Endothelial cell (in vitro differentiated cells): ENCODE measurements at regions not wholly inside any gene's neighbourhood (a gene's known extent, or its start where the extent isn't known, plus 50 kb on each side); places are given as distances from the start of the nearest gene placed in this dataset.

Experiments used
- DNase-seq: peaks from one replicate; pipeline ENCODE4 v3.0.0; 2021; ENCODE audit warnings: low spot score
- H3K27ac Mint-ChIP-seq: one replicate; pipeline ENCODE4 v1.8.0; 2021; ENCODE audit warnings: mixed read lengths, inconsistent platforms; ENCODE audit not compliant: unreplicated experiment
- H3K27me3 Mint-ChIP-seq: one replicate; pipeline ENCODE4 v1.8.0; 2021; ENCODE audit warnings: mild to moderate bottlenecking, moderate library complexity, mixed read lengths, inconsistent platforms; ENCODE audit not compliant: unreplicated experiment
- H3K36me3 Mint-ChIP-seq: one replicate; pipeline ENCODE4 v1.8.0; 2021; ENCODE audit warnings: mild to moderate bottlenecking, low read depth, mixed read lengths, inconsistent platforms; ENCODE audit not compliant: unreplicated experiment
- H3K4me1 Mint-ChIP-seq: one replicate; pipeline ENCODE4 v1.8.0; 2021; ENCODE audit warnings: mild to moderate bottlenecking, mixed read lengths, inconsistent platforms; ENCODE audit not compliant: unreplicated experiment
- H3K4me3 Mint-ChIP-seq: one replicate; pipeline ENCODE4 v1.8.0; 2021; ENCODE audit warnings: mild to moderate bottlenecking, mixed read lengths, inconsistent platforms; ENCODE audit not compliant: unreplicated experiment
- H3K9me3 Mint-ChIP-seq: one replicate; pipeline ENCODE4 v1.8.0; 2021; ENCODE audit warnings: mixed read lengths, inconsistent platforms; ENCODE audit not compliant: unreplicated experiment
- CTCF ChIP-seq: fragments of 200-600 bp; sonication (generic); IDR thresholded peaks from one replicate; pipeline ENCODE4 v1.5.0; 2021; ENCODE audit warnings: antibody characterized with exemption; ENCODE audit not compliant: unreplicated experiment

GRCh38 chr5:121681229-121681855 lies 170.3 kb upstream of the FTMT start:
- Mint-ChIP-seq H3K4me3 (no peak overlapping the region), H3K9me3 (no peaks in the 10 kb centered on the region), H3K4me1 (no peaks in the 10 kb centered on the region), H3K36me3 (no peaks in the 10 kb centered on the region), H3K27ac (no peak overlapping the region), H3K27me3 (peaks cover 1% of the 10 kb centered on the region)
- no peak for TF ChIP-seq CTCF
- DNase-seq, result no peak

DNA sequence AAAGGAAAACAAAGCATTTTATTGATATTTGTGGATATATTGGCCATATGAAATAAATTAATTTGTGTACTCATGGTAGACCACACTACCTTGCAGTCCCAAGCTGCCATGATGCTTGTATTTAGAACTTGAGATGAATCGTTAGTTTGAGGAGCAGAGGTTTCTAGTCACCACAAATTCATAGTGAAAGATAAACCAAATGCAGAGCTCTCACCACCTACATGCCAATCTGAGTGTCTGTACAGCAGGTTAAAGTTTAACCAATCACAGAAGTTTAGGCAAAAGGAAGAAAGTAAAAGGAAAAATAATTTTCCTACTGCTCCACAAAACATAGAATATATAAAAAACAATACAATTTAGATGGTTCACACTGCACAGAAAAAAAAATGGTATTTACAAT lies 163.6 kb upstream of the FTMT start:
- TF ChIP-seq CTCF, result no peak
- no peak for DNase-seq
- Mint-ChIP-seq H3K4me1 (no peaks in the 10 kb centered on the region), H3K9me3 (no peaks in the 10 kb centered on the region), H3K36me3 (no peaks in the 10 kb centered on the region), H3K27me3 (no peaks in the 10 kb centered on the region), H3K4me3 (no peak overlapping the region), H3K27ac (no peak overlapping the region)

DNA sequence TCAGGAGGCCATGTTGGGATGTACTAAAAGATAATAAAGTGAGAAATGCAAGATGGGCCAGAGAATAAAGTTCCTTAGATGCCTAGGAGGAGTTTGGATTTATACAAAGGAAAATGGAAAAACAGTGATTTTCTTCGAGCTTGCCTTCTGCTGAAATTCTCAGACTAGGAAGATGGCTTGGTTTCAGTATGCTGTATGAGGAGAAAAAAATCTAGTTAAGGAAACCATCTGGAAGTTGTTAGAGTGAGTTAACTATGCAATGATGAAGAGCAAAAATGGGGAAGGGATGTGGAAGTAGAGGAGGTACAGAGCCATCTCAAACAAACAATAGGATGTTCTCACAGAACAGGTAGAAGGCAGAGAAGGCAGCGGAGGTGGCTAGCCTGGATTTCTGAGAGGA lies 162.9 kb upstream of the FTMT start:
- H3K36me3 Mint-ChIP-seq, result no peaks in the 10 kb centered on the region
- no peaks in the 10 kb centered on the region for H3K9me3 Mint-ChIP-seq
- no peaks in the 10 kb centered on the region for H3K4me1 Mint-ChIP-seq
- no peak for DNase-seq
- H3K4me3 Mint-ChIP-seq, result no peak overlapping the region
- H3K27me3 Mint-ChIP-seq, result no peaks in the 10 kb centered on the region
- TF ChIP-seq CTCF, result no peak
- H3K27ac Mint-ChIP-seq, result no peak overlapping the region

DNA sequence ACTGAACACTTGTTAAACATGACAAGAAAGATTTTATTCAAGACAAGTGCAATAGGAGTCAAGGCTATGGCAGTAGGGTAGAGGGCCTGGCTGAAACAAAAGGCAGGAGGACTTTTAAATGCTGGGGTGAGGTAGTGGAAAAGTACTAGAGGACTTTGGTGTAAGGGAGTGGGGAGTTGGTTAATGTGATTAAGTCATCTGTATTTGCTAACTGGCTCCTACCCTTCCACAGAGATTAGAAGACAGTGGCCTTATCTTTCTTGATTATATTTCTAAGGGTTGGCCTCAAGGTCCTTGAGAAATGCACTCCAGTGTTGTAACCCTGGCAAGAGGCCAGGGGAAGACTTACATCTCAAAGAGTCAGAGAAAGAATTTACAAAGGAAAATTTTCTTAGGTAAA lies 160.2 kb upstream of the FTMT start:
- H3K4me3 Mint-ChIP-seq, result no peak overlapping the region
- no peaks in the 10 kb centered on the region for H3K4me1 Mint-ChIP-seq
- no peak for DNase-seq
- H3K36me3 Mint-ChIP-seq, result no peaks in the 10 kb centered on the region
- no peaks in the 10 kb centered on the region for H3K9me3 Mint-ChIP-seq
- no peak for TF ChIP-seq CTCF
- H3K27ac Mint-ChIP-seq, result no peak overlapping the region
- H3K27me3 Mint-ChIP-seq, result no peaks in the 10 kb centered on the region

- DNase-seq, result no peak
- Mint-ChIP-seq H3K4me1 (no peaks in the 10 kb centered on the region), H3K27ac (no peak overlapping the region), H3K36me3 (no peaks in the 10 kb centered on the region), H3K4me3 (no peak overlapping the region), H3K9me3 (no peaks in the 10 kb centered on the region), H3K27me3 (no peaks in the 10 kb centered on the region)
- TF ChIP-seq CTCF, result no peak
Observed at GRCh38 chr5:121692158-121692557, 159.5 kb upstream of the FTMT start.
